GM21786 (cell line): ENCODE measurements at regions not wholly inside any gene's neighbourhood (a gene's known extent, or its start where the extent isn't known, plus 50 kb on each side); places are given as distances from the start of the nearest gene placed in this dataset.

ENCODE experiments used
- ATAC-seq: cut with Tn5 transposase; IDR thresholded peaks from one replicate; pipeline ENCODE4 v1.9.1; 2021; ENCODE audit not compliant: unreplicated experiment

DNA sequence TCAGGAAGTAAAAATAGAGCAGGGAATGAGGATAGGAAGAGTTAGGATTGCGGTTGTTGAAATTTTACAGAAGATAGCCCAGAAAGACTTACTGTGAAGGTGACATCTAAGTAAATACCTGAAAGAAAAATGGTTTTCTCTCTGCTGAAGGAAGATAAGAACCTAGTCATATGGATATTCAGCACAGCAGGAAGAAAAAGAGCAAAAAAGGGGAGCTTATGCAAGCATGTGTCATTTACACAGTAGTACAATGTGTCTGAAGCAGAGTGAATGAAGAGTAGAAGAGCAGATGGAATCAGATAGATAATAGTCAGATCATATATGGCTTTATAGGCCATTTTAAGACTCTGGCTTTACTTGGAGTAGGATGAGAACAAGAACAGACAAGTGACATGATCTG lies 126.9 kb upstream of the TENT5D start:
- ATAC-seq = no peak

DNA sequence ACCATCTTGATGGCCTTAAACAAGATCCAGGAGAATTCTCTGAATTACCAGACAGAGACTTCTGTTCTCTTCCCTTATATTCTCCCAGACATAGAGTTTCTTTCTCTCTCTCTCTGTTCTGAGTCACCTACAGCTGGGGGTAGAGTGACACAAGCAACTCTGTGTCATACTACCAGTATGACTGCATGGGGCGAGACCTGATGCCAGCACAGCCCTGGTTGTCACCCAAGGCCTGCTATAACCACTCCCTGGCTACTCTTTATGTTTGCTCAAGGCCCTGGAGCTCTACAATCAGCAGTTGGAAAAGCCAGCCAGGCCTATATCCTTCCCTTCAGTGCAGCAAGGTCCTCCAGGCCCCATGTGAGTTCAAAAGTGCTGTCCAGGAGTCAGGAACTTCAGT lies 114.2 kb upstream of the TENT5D start:
- no peak for ATAC-seq

GRCh38 chrX:80312448-80312847 lies 107.8 kb upstream of the TENT5D start:
- no peak for ATAC-seq

- ATAC-seq = no peak
Measured at GRCh38 chrX:80316526-80316925, 103.7 kb upstream of the TENT5D start.

- ATAC-seq = no peak
Measured at GRCh38 chrX:80317646-80318045, 102.6 kb upstream of the TENT5D start.

DNA sequence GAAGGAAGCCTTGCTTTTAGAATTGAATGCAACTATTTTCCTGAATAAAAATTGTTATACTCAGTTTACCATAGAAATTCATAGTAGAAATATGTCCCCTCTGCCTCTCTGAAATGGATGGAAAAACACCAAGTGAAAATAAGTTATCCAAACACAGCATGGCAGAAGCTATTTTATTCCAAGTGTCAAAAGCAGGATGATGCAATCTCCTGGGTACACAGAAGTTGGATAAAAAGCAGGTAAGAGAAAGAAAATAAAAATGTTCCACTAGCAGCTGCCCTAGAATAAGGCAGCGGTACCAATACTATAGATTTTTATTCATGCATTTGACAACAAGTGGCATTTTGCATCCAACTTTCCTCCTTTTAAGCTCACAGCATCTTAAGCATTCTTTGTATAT lies 89.0 kb upstream of the TENT5D start:
- no peak for ATAC-seq

GRCh38 chrX:80334583-80334982 lies 85.7 kb upstream of the TENT5D start:
- no peak for ATAC-seq

DNA sequence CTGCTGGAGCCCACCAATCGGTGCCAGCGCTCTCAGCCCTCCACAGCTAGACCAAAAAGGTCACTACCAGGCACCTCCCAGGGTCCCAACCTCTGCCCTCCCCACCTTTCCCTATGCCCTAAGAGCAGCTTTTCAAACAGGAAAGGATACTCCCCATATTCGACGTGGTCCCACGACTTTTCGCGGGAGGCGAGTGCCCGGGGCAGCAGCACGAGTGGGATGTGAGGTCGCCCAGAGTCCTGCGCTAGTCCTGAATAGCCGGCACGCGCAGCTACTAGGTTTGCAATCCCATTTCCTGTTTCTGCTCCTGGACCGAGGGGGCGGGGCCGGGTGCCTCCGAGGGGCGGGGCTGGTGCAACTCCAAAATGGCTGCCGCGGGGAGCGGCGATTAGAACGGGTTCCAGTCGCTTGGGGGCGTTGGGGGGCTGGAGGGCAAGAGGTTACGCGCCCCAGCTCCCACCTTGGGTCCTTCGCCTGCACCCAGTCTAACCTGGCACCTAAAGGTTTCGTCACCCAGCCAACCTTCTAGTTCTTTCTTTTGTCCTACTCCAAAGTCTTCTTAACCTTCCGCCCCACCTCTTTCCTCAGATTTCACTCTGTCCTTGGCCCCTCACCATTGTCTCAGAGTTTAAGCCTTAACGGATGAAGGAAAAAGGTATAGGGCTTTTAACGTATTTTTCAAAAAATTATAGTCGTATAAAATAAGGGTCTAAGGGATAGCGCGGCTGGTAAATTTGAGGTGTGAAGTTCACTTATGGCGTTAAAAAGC lies 85.0 kb upstream of the TENT5D start:
- ATAC-seq = no peak

DNA sequence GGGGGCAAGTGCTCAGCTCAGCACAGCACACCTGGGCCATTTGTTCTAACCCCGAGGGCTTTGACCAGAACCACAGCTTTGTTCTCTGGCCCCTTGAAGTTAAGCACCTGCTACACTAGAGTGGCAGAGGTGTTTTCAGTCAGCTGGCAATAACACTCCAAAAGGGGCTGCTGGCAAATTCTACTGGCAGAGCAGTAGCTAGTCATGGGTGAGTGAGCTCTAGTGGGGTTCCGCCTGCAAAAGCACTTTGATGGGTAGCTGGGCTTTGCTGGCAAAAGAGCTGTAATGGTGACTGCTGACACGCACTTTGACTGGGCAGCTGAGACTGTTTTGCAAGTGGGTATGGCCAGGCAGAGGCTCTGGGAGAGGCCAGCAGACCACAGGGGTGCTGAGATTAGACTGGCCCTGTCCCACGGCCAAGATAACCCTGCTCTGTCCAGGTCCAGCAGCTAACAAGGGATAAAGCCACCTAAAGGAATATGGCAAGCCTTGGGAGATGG lies 65.2 kb upstream of the TENT5D start:
- no peak for ATAC-seq
